SU-DHL-6 (cell line): ENCODE measurements at regions not wholly inside any gene's neighbourhood (a gene's known extent, or its start where the extent isn't known, plus 50 kb on each side); places are given as distances from the start of the nearest gene placed in this dataset.

ENCODE experiments used
- EZH2phosphoT487 ChIP-seq: fragments of 200-600 bp; sonication (generic), shearing (Covaris generic); conservative IDR thresholded peaks from 2 replicates; pipeline ENCODE4 v1.6.1; 2018; ENCODE audit warnings: mild to moderate bottlenecking, antibody characterized with exemption, low read length, moderate library complexity, mixed read lengths
- TF ChIP-seq, protein P1 (sequence below): fragments of 200-600 bp; sonication (generic); IDR thresholded peaks from one replicate; pipeline ENCODE4 v1.5.1; 2017; ENCODE audit warnings: antibody characterized with exemption, mild to moderate bottlenecking, low read length, moderate library complexity; ENCODE audit not compliant: insufficient read depth, poor library complexity, severe bottlenecking

DNA sequence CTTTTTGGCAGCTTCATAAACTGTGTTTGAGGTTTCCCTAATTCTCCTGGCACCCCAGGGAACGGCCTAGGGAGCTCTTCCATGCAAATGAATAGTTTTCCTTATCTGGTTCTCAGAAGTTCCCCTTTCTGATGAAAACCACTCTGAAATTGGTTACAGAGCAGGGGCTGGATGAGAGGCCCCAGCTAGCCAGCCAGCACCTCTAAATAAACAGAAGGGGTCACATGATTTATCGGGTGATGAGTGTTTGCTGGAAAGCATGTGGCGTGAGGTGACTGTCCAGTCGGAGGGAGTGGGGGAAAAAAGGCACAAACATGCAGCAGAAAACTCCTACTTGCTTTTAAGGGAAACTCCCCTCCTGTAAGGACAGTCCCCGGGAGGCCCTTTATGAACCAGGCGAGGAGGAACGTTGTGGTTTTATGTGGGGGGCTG is 261.2 kb upstream of the ANKRD55 start:
- TF ChIP-seq, protein P1, sequence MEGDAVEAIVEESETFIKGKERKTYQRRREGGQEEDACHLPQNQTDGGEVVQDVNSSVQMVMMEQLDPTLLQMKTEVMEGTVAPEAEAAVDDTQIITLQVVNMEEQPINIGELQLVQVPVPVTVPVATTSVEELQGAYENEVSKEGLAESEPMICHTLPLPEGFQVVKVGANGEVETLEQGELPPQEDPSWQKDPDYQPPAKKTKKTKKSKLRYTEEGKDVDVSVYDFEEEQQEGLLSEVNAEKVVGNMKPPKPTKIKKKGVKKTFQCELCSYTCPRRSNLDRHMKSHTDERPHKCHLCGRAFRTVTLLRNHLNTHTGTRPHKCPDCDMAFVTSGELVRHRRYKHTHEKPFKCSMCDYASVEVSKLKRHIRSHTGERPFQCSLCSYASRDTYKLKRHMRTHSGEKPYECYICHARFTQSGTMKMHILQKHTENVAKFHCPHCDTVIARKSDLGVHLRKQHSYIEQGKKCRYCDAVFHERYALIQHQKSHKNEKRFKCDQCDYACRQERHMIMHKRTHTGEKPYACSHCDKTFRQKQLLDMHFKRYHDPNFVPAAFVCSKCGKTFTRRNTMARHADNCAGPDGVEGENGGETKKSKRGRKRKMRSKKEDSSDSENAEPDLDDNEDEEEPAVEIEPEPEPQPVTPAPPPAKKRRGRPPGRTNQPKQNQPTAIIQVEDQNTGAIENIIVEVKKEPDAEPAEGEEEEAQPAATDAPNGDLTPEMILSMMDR = no peak
- no peak for TF ChIP-seq EZH2phosphoT487
